ENCODE measurements at regions not wholly inside any gene's neighbourhood (a gene's known extent, or its start where the extent isn't known, plus 50 kb on each side); places are given as distances from the start of the nearest gene placed in this dataset.
A peak's percentile ranks its signal among the peaks of the same experiment; 100 is the strongest.

DNA sequence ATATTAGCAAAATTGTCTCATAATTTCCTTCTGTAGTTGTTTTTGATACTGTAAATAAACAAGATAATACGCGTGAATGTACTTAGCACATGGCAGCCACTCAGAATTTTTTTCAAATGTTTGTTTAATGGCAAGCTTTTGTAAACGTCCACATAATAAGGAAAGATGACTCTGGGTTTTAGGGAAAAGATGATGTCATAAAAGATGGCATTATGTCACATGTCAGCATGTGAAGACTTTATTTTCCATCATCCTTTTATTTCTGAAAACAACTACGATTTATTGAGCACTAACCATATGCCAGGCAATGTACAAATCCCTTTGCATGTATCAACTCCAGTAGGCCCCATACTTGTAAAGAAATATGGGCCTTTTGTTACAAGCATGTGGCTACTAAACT lies 139.9 kb downstream of the C11orf91 start:
- TF ChIP-seq CTCF (IDR thresholded peaks at IDR 0.05; ENCODE audit: unreplicated experiment) = no peak
- intact Hi-C loops (cut with micrococcal nuclease) = no loop called here
- Mint-ChIP-seq H3K4me3 (ENCODE audit: unreplicated experiment) (no peak overlapping the region), H3K36me3 (ENCODE audit: insufficient read depth, unreplicated experiment) (no peaks in the 10 kb centered on the region), H3K27me3 (ENCODE audit: insufficient read depth, unreplicated experiment) (no peaks in the 10 kb centered on the region), H3K27ac (ENCODE audit: low read depth, unreplicated experiment) (no peak overlapping the region), H3K4me1 (ENCODE audit: insufficient read depth, unreplicated experiment) (no peaks in the 10 kb centered on the region), H3K9me3 (ENCODE audit: unreplicated experiment) (no peaks in the 10 kb centered on the region)
- CTCF ChIA-PET = no interaction called here
- no TSS peak for BruUV-seq (replicated peaks)
- no peak for DNase-seq (ENCODE audit: unreplicated experiment)
- POLR2A ChIA-PET = interaction anchor here (0.7 kb wide), 1 partner anchor 21 kb away, joined by 3 read pairs; no protein-coding TSS in a partner anchor

- BruUV-seq (replicated peaks) = no TSS peak
- H3K27me3 Mint-ChIP-seq (ENCODE audit: insufficient read depth, unreplicated experiment) = no peaks in the 10 kb centered on the region
- no peak for TF ChIP-seq CTCF (IDR thresholded peaks at IDR 0.05; ENCODE audit: unreplicated experiment)
- ChIA-PET POLR2A (no interaction called here), CTCF (interaction anchor here (0.5 kb wide), 1 partner anchor 12 kb away, joined by 3 read pairs; no protein-coding TSS in a partner anchor)
- DNase-seq (ENCODE audit: unreplicated experiment) = no peak
- intact Hi-C loops (cut with micrococcal nuclease) = no loop called here
- no peaks in the 10 kb centered on the region for H3K9me3 Mint-ChIP-seq (ENCODE audit: unreplicated experiment)
- H3K27ac Mint-ChIP-seq (ENCODE audit: low read depth, unreplicated experiment) = no peak overlapping the region
- no peak overlapping the region for H3K4me3 Mint-ChIP-seq (ENCODE audit: unreplicated experiment)
- no peaks in the 10 kb centered on the region for H3K4me1 Mint-ChIP-seq (ENCODE audit: insufficient read depth, unreplicated experiment)
- H3K36me3 Mint-ChIP-seq (ENCODE audit: insufficient read depth, unreplicated experiment) = no peaks in the 10 kb centered on the region
These were observed 141.1 kb downstream of the C11orf91 start for GRCh38 chr11:33559567-33559966.

- no TSS peak for BruUV-seq (replicated peaks)
- no peak for TF ChIP-seq CTCF (IDR thresholded peaks at IDR 0.05; ENCODE audit: unreplicated experiment)
- no peaks in the 10 kb centered on the region for H3K4me1 Mint-ChIP-seq (ENCODE audit: insufficient read depth, unreplicated experiment)
- intact Hi-C loops (cut with micrococcal nuclease) = no loop called here
- H3K4me3 Mint-ChIP-seq (ENCODE audit: unreplicated experiment) = no peak overlapping the region
- H3K27me3 Mint-ChIP-seq (ENCODE audit: insufficient read depth, unreplicated experiment) = no peaks in the 10 kb centered on the region
- no peaks in the 10 kb centered on the region for H3K9me3 Mint-ChIP-seq (ENCODE audit: unreplicated experiment)
- ChIA-PET POLR2A (no interaction called here), CTCF (interaction anchor here (0.6 to 0.9 kb wide), 3 partner anchors 16 to 33 kb away, joined by 3 to 7 read pairs (median 4); no protein-coding TSS in a partner anchor)
- H3K27ac Mint-ChIP-seq (ENCODE audit: low read depth, unreplicated experiment) = no peak overlapping the region
- no peaks in the 10 kb centered on the region for H3K36me3 Mint-ChIP-seq (ENCODE audit: insufficient read depth, unreplicated experiment)
- DNase-seq (ENCODE audit: unreplicated experiment) = no peak
These were observed 142.5 kb downstream of the C11orf91 start for GRCh38 chr11:33558097-33558496.

- TF ChIP-seq CTCF (IDR thresholded peaks at IDR 0.05; ENCODE audit: unreplicated experiment) = no peak
- DNase-seq (ENCODE audit: unreplicated experiment) = peak; percentile 18
- CTCF ChIA-PET = interaction anchor here (0.7 kb wide), 1 partner anchor 91 kb away, joined by 4 read pairs; no protein-coding TSS in a partner anchor
These were observed 143.4 kb downstream of the C11orf91 start for GRCh38 chr11:33557201-33557600.

More at GRCh38 chr11:33557201-33557600, 143.4 kb downstream of the C11orf91 start:
- Mint-ChIP-seq H3K27me3 (ENCODE audit: insufficient read depth, unreplicated experiment) (no peaks in the 10 kb centered on the region), H3K9me3 (ENCODE audit: unreplicated experiment) (no peaks in the 10 kb centered on the region), H3K27ac (ENCODE audit: low read depth, unreplicated experiment) (peak overlapping the region; percentile 27), H3K36me3 (ENCODE audit: insufficient read depth, unreplicated experiment) (no peaks in the 10 kb centered on the region), H3K4me3 (ENCODE audit: unreplicated experiment) (no peak overlapping the region), H3K4me1 (ENCODE audit: insufficient read depth, unreplicated experiment) (no peaks in the 10 kb centered on the region)
- BruUV-seq (replicated peaks) = no TSS peak
- intact Hi-C loops (cut with micrococcal nuclease) = no loop called here
- POLR2A ChIA-PET = no interaction called here
